Coronary artery (tissue), 2 donors: ENCODE measurements at regions not wholly inside any gene's neighbourhood (a gene's known extent, or its start where the extent isn't known, plus 50 kb on each side); places are given as distances from the start of the nearest gene placed in this dataset.

Experiments used
- DNase-seq: peaks from one replicate; pipeline ENCODE4 v3.0.0-alpha.2; 2017; ENCODE audit warnings: low spot score
- H3K27ac ChIP-seq, 2 donors: fragments of 200-600 bp; sonication (generic); one replicate each; pipeline ENCODE4 v1.5.1; 2016 to 2019
- H3K4me3 ChIP-seq: fragments of 200-600 bp; sonication (generic); 2 replicates; pipeline ENCODE4 v1.5.1; 2016; ENCODE audit warnings: mild to moderate bottlenecking, moderate library complexity
- TF ChIP-seq, protein P1 (sequence below): fragments of 200-600 bp; sonication (generic); IDR thresholded peaks from one replicate; pipeline ENCODE4 v1.5.1; 2019; ENCODE audit warnings: antibody characterized with exemption

DNA sequence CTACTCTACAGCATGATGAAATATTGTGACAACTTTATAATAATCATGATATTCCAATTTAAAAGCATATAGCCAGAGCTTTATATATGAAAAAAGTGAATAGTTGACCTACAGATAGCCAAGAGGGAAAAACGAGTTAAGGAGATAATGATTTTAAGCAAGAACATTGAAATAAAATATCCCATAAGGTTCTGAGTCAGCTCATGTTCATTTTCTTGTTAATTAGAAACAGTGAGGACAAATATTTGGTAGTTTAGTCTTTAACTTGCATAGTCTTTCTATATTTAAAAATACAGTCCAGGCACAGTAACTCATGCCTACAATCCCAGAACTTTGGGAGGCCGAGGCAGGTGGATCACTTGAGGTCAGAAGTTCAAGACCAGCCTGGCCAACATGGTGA, 55.8 kb upstream of the CDH6 start:
- DNase-seq = no peak
- TF ChIP-seq, protein P1, sequence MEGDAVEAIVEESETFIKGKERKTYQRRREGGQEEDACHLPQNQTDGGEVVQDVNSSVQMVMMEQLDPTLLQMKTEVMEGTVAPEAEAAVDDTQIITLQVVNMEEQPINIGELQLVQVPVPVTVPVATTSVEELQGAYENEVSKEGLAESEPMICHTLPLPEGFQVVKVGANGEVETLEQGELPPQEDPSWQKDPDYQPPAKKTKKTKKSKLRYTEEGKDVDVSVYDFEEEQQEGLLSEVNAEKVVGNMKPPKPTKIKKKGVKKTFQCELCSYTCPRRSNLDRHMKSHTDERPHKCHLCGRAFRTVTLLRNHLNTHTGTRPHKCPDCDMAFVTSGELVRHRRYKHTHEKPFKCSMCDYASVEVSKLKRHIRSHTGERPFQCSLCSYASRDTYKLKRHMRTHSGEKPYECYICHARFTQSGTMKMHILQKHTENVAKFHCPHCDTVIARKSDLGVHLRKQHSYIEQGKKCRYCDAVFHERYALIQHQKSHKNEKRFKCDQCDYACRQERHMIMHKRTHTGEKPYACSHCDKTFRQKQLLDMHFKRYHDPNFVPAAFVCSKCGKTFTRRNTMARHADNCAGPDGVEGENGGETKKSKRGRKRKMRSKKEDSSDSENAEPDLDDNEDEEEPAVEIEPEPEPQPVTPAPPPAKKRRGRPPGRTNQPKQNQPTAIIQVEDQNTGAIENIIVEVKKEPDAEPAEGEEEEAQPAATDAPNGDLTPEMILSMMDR = no peak
- Histone ChIP-seq H3K27ac (no peak overlapping the region), H3K4me3 (no peak overlapping the region)

DNA sequence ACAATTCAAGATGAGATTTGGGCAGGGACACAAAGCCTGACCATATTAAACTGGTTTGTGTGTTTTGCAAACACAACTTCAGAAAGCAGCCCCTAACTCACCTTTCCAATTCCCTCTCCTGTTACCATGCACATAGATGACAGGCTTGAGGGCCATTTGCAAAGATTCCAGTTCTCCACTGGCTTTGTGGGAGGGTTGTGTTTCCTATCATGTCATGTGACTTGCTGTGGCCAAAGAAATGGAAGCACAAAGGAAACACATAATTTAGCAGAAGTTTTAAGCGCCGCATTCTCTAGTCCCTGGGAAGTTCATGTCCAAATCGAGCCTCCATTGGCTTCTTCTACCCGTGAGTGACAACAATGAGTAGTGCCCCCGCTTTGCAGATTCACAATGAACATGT, 57.9 kb upstream of the CDH6 start:
- Histone ChIP-seq H3K4me3 (no peak overlapping the region), H3K27ac (no peak overlapping the region)
- no peak for DNase-seq
- TF ChIP-seq, protein P1 = no peak

DNA sequence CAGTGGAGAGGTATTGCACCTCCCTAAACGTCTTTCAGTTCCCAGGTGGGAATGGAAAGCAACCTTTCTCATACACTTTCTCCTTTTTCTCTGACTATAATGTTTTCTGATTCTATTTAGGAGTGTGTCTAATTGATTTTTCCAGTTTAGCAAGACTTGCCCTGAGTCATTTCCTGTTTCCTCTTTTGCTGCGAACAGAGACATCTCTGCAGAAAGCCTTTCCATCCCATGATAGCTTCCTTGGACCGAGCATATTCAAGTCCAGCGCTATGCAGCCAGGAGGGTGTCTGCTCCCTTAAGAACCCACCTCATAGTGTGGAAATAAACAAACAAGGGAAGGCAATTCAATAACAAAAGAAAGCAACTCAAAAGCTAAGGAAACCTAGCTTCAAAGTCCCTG, 60.0 kb upstream of the CDH6 start:
- TF ChIP-seq, protein P1 = no peak
- H3K4me3 ChIP-seq = no peak overlapping the region
- DNase-seq = no peak
- H3K27ac ChIP-seq = no peak overlapping the region

DNA sequence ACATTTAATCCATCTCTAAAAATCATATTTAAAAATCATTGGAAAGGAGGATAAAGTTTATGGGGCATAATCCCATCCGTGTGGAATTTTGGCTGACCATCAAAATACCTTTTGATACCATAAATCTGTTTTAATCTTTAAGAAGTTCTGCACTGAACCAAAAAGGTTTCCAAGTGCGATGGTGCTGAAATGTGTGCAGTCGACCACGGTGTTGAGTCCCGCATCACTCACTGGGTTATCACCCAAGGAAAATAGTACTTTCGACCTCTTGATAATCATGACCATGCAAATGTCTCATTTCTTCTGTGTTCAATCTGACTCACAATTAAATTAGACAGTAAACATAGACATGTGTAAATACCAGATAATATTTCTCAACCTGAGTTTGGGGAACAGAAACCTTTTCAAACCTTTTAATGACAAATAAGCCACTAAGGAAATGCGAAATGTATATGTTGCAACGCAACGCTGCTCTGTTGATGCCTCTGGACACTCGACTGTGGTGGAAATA, 62.0 kb upstream of the CDH6 start:
- DNase-seq = no peak
- TF ChIP-seq, protein P1 = no peak
- Histone ChIP-seq H3K27ac (no peak overlapping the region), H3K4me3 (no peak overlapping the region)

DNA sequence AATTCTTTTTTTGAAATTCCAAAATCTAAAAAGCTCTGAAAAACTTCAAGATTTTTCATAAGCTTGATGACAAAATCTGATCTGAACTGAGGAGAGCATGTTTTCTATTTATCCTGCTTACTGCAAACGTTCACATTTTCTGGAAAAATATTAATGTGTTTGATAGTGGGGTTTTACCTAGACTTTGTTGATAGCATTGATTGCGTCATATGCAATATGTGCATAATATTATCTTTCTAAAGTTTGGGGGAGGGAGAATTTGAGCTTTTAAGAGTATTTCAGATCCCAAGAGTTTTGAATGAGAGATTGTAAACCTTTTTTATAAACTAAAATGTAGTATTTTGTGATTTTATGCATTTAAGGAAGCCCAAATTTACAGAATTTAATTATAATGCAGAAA, 62.8 kb upstream of the CDH6 start:
- TF ChIP-seq, protein P1 = no peak
- Histone ChIP-seq H3K4me3 (no peak overlapping the region), H3K27ac (no peak overlapping the region)
- no peak for DNase-seq

DNA sequence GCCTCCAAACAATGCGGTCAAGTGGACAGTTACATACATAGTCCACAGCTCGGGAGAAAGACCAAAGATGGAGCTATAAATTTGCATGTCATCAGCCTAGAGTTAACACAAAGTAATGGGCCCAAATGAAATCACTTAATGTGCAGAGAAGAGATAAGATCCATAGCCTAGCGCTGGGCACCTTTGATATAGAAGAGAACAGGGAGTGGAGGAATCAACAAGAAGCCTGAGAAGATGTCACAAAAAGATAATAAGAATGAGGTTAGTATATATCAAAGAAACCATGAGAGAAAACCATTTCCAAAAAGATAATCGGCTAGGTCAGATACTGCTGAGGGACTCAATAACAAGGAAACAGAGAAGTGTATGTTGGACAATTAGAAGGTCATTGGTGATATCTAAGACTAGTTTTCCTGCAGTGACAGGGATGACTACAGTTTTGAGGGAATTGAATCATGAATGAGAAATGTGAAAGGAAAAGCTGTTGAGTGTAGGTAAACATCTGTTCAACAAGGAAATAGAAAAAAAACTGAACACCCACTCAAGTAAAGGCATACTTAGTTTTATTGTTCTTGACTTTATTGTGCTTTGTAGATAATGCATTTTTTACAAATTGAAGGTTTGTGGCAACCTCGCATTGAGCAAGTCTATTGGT, 68.7 kb upstream of the CDH6 start:
- TF ChIP-seq, protein P1 = no peak

DNA sequence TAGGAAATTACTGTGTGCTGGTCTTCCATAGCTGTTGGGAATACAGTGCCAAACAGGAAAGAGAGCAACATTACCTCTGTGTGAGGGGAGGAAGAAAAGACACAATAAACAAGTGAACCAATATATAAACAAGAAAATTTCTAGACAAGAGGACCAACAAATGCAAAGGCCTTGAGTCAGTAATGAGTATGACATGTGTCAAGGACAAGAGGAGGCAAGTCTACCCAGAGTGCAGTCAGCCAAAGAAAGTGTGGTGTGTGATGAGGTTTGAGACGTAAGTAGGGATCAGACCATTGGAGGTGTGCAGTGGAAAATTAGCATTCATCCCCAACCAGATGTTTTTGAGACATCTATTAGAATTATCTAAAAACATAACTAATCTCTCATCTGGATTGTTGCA, 69.5 kb upstream of the CDH6 start:
- DNase-seq = no peak
- H3K27ac ChIP-seq = peak overlapping the region; percentile 30 to 72
- TF ChIP-seq, protein P1 = no peak
- no peak overlapping the region for H3K4me3 ChIP-seq

More for the DNA sequence above, 68.7 kb upstream of the CDH6 start:
- H3K4me3 ChIP-seq = no peak overlapping the region
- no peak for DNase-seq
- peak overlapping the region in 1 of 2 donors; percentile 72 for H3K27ac ChIP-seq
